GM11168 (cell line): ENCODE measurements at regions not wholly inside any gene's neighbourhood (a gene's known extent, or its start where the extent isn't known, plus 50 kb on each side); places are given as distances from the start of the nearest gene placed in this dataset.
"Not testable (repeated sequence)": the region's sequence is repeated elsewhere in the genome, so short reads cannot be mapped to it uniquely, and the experiment has no call there.

Source experiments
- in situ Hi-C: fragments of 300-500 bp; cut with MboI; formaldehyde crosslinking; loops from one replicate; pipeline ENCODE4 v1.12.0; 2022; ENCODE audit warnings: low sequenced_read_pairs; ENCODE audit not compliant: unreplicated experiment

- in situ Hi-C loops = no loop called here
Measured at GRCh38 chr5:123965626-123966025, 453.6 kb downstream of the CSNK1G3 start.

GRCh38 chr5:123964884-123965283 lies 452.9 kb downstream of the CSNK1G3 start:
- in situ Hi-C loops = no loop called here

- in situ Hi-C loops = no loop called here
Measured at GRCh38 chr5:123960526-123960925, 448.5 kb downstream of the CSNK1G3 start.

GRCh38 chr5:123951582-123951977 lies 439.6 kb downstream of the CSNK1G3 start:
- in situ Hi-C loops = no loop called here

GRCh38 chr5:123950701-123951581 lies 439.0 kb downstream of the CSNK1G3 start:
- in situ Hi-C loops = no loop called here

GRCh38 chr5:123949807-123950340 lies 437.9 kb downstream of the CSNK1G3 start:
- in situ Hi-C loops = no loop called here

- in situ Hi-C loops = no loop called here
Measured at GRCh38 chr5:123949043-123949804, 437.2 kb downstream of the CSNK1G3 start.

GRCh38 chr5:123947797-123948196 lies 435.8 kb downstream of the CSNK1G3 start:
- in situ Hi-C loops = no loop called here

- in situ Hi-C loops = no loop called here
Measured at GRCh38 chr5:123945548-123945947, 433.6 kb downstream of the CSNK1G3 start.

GRCh38 chr5:123943151-123943550 lies 431.2 kb downstream of the CSNK1G3 start:
- in situ Hi-C loops = no loop called here

GRCh38 chr5:123940416-123940815 lies 428.4 kb downstream of the CSNK1G3 start:
- in situ Hi-C loops = no loop called here

- in situ Hi-C loops = no loop called here
Measured at GRCh38 chr5:123937230-123937629, 425.3 kb downstream of the CSNK1G3 start.

- in situ Hi-C loops = no loop called here
Measured at GRCh38 chr5:123936548-123936947, 424.6 kb downstream of the CSNK1G3 start.

- in situ Hi-C loops = not testable (repeated sequence)
Measured at GRCh38 chr5:123933812-123934211, 421.8 kb downstream of the CSNK1G3 start.

GRCh38 chr5:123929055-123929474 lies 417.1 kb downstream of the CSNK1G3 start:
- in situ Hi-C loops = no loop called here

GRCh38 chr5:123928401-123928800 lies 416.4 kb downstream of the CSNK1G3 start:
- in situ Hi-C loops = no loop called here

- in situ Hi-C loops = no loop called here
Measured at GRCh38 chr5:123921193-123921592, 409.2 kb downstream of the CSNK1G3 start.

- in situ Hi-C loops = no loop called here
Measured at GRCh38 chr5:123916345-123917121, 404.6 kb downstream of the CSNK1G3 start.

- in situ Hi-C loops = no loop called here
Measured at GRCh38 chr5:123914333-123914732, 402.4 kb downstream of the CSNK1G3 start.

- in situ Hi-C loops = no loop called here
Measured at GRCh38 chr5:123907349-123907748, 395.4 kb downstream of the CSNK1G3 start.
